HG03558 (cell line): ENCODE measurements at regions not wholly inside any gene's neighbourhood (a gene's known extent, or its start where the extent isn't known, plus 50 kb on each side); places are given as distances from the start of the nearest gene placed in this dataset.
"Not testable (repeated sequence)": the region's sequence is repeated elsewhere in the genome, so short reads cannot be mapped to it uniquely, and the experiment has no call there.

Experiments used
- ATAC-seq: cut with Tn5 transposase; IDR thresholded peaks from one replicate; pipeline ENCODE4 v1.9.1; 2021; ENCODE audit warnings: moderate number of reproducible peaks; ENCODE audit not compliant: unreplicated experiment; ENCODE audit errors: extremely low read depth

DNA sequence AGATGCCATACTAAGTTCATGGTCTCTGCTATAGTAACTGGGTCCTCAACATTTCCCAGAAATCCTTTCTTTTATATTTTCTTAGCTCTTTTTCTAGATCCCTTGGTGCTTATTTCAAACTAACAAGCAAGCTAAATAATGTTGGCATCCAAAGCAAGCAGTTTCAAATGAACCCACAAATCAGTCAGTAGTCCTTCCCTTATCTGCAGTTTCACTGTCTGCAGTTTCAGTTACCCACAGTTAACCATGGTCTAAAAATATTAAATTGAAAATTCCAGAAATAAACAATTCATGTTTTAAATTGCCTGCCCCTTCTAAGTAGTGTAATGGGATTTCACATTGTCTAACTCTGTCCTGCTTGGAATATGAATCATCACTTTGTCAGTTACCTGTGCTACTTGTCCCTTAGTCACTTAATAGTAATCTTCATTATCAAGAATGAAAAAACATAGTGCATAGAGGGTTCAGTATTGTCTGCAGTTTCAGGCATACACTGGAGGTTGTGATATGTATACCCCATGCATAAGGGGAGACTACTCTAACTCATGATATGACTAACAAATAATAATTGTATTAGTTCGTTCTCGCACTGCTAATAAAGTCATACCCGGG is 633.7 kb downstream of the MECOM start:
- no peak for ATAC-seq

DNA sequence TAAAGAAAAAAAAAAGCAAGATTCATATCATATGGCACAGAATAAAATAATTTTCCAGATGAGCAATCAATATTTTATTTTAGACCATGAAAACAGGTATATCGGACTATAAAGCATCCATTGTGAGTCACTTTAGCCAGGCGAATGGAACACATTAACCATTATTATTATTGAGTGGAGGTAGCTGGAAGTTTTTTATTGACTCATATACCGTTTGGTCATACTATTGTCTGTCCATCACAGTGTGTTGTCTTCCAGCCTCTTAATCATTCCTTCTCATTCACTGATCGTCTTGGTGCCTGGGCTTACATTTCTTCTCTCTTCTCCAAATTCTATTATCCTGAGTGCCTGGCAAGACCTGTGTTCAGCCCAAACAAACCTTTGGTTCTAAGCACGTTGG is 634.8 kb downstream of the MECOM start:
- no peak for ATAC-seq

DNA sequence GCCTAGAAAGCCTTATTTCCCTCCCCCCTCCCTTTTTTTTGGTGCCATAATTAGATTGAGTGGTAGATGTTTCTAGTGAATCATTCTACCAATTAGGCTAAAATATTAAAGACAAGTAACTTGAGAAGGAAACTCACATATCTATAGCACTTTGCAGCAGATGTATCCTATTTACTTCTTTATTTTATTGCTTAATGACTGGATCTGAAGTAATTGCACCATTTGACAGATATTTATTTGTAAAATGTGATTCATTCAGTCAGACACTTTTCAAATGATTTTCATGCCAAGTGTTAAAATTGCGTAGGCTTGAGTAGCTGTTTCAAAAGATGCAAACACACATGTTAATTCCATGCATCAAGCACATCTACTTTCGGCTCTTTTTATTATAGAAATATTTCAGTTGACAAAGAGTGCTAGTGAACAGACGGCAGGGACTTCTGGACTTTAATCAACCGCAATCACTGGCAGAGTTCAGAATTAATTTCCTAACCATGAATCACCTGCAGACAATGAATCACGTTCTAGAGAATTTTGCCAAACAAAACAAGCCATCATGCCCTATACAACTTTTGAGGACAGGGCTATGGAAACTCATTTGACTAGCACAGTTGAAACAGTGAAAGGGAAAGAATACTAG is 636.8 kb downstream of the MECOM start:
- no peak for ATAC-seq

DNA sequence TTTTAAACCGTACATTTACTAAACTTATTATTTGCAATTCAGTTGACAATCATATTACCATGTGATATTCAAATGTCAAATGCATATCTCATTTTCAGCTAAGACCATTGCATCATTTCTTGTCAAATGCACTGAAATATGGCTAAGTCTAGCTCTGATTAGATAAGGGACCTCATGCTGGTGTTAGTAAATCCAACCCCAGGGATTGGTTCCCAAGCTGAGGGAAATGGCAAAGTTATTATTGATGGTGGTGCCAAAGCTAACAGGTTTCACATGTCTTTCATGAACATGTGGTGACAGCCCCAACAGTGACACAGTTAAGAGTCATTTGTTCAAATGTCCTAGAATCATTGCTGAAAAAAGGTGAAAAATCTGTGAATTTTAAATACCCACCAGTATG is 641.1 kb downstream of the MECOM start:
- no peak for ATAC-seq

DNA sequence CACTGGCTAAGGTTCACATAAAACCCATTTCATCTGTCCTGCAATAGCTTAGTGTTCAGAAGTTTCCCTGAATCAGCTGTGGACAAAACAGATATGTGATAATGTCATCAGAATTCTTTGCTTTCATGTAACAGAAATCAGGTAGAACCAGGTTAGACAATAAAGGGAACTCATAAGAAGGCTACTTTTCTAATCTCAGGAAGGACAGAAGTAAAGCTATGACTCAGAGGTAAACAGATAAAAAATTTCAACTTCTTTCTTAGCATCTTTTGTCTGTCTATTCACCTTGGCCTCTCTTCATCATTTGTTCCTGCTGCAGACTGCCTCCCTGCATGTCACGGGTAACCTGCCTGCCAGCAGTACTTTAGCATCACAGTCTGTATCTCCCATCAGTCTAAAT is 643.1 kb downstream of the MECOM start:
- no peak for ATAC-seq

DNA sequence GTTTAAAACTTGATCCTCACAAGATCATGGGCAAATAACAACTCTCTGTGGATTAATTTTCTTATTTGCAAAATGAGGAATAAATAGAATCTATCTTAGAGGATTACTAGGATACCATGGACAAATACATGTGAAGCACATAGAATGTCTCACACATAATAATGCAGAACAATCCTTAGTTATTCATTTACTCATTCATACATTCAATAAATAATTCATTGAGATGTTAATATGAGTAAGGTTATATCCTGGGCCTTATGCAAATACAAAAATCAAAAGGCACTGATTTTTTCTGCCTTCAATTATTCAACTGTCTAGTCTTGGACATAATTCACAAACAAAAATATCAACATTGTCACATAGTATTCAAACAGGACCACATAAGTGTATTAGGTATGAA is 654.1 kb downstream of the MECOM start:
- ATAC-seq = no peak

DNA sequence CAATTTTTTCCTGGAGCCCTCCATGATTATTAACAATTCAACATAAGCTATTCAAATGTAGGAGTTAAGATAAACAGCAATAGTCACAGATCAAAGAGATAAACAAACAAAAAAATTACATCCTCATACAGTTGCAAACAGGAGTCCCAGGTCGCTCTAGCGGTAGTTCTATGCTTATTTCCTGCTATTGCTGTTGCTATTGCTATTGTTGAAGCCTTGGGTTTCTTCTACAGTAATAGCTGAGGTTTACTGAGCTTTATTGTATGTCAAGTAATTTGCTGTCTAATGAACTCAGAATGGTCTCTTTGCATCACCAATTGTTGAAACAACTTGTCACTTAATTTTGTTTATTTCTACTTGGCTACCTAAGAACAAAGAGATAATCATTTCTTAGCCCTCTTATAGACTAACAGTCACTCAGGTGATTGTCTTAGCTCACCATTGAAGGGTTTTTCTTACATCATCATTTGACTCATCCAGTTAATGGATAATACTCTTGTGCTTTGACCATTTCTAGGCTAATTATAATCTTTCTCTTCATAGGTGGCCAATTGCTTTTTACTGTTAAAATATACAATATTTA is 654.6 kb downstream of the MECOM start:
- ATAC-seq = no peak

DNA sequence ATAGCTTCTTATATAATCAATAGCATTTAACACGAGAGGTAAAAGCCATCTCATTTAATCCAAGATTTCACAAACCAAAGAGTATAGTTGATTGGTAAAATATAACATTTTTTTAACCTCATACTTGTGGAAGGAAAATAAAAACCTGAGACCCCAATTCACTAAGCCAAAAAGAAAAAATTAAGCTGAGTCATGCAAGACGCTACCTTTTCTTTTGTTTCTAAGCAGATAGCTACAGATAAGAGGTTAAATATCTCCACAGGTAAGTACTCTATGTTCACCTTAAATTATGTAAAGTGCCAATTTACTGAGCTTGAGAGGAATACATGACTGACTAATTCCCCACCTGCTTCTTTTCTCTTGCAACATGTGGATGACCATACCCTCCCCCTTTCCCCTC is 656.4 kb downstream of the MECOM start:
- ATAC-seq = no peak

DNA sequence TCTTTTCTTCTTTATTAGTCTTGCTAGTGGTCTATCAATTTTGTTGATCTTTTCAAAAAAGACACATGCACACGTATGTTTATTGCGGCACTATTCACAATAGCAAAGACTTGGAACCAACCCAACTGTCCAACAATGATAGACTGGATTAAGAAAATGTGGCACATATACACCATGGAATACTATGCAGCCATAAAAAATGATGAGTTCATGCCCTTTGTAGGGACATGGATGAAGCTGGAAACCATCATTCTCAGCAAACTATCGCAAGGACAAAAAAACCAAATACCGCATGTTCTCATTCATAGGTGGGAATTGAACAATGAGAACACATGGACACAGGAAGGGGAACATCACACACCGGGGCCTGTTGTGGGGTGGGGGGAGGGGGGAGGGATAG is 657.1 kb downstream of the MECOM start:
- ATAC-seq = not testable (repeated sequence)

DNA sequence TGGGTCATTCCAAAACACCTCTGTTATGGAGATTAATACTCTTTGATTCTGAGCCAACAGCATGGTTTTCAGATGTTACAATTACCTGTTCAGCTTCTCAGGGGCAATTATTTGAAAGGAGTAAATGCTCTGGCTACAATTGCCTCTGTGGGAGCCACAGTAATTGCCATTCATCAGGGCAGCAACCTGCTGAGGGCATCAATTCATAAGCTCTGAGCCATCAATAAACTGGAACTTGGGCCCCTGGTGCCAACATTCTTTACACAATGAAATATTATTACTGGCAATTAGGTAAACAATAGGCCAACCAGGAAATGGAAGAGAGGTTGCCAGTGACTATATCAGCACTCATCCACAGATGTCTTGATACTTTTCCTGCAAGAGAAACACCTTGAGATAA is 660.8 kb downstream of the MECOM start:
- ATAC-seq = no peak

DNA sequence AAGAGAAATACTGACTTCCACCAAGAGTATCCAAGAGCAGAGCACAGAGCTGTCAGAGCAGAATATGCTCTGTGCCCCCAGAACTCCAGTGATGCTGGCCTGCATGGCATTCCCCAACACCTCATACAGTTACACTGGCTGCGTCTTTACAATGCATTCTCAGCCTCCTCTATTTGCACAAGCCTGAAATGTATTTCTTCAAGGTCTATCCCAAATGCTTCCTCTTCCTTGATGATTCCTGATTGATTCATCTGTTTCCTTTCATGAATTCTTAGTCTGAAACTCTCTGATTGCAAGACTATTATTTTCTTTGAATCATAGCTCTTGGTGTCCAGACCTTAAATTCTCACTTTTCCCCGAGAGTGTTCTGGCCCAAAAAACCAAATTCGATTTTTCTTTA is 664.7 kb downstream of the MECOM start:
- no peak for ATAC-seq

DNA sequence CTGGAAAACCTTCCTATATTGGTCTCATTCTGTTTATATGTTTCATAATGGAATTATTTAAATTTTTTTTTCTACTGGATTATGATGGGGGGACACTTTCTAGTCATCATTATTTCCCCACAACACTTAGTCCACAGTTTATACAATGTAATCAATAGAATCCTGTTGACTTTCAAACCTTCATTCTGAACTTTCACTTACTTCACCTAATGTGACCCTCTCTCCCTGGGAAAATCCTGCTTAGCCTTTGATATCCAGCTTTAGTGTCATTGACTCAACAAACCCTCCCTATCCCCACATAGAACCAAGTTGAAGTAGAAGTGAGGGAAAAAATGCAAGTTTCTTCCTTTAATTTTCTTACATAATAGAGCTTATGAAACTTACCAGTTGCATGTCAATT is 666.0 kb downstream of the MECOM start:
- ATAC-seq = no peak

DNA sequence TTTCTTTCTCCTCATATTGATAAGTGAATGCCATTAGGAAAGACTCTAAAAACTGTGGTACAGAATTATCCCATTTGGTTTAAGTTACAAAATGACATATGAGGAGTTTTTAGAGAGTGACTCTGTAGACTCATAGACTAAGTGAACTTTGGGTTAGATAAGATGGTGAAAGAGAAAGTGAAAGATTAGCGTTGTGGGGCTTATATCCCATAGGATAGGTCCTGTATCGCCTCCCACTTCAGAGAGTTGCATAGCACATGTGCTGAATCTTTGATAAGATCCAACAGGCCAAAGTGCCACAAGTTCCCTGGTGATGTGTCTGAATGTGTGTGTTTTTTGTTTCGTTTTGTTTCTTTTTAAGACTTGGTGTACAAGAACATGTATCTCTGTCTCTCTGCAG is 666.9 kb downstream of the MECOM start:
- ATAC-seq = no peak

DNA sequence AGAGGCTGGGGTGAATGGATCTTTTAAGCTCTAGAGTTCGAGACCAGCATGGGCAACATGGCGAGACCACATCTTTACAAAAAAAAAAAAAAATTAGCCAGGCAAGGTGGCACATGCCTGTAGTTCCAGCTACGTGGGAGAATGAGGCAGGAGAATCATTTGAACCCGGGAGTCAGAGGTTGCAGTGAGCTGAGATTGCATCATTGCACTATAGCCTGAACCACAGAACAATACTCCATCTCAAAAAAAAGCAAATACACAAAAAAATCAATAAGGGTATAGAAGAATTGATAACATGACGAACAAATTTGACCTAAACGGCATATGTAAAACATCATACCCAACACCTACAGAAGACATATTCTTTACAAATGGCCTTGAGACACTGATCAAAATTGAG is 668.4 kb downstream of the MECOM start:
- no peak for ATAC-seq

DNA sequence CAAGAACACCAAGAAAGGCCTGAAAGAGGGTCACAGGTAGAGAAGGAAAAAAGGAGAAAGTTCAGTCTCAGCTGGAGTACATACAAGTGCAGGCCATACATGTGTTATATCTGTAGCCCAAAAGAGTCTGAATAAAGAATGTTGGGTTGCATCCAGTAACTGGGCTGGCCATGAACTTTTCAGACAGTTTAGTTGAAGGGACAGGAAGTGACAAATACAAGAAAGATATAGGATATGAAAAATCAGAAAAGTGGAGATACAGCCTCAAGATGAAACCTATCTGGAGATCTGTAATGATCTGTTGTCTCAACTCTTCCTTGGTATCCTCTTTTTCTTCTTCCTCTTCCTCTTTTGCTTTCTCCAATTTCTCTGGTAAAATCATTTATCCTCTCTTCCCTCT is 671.7 kb downstream of the MECOM start:
- ATAC-seq = no peak

DNA sequence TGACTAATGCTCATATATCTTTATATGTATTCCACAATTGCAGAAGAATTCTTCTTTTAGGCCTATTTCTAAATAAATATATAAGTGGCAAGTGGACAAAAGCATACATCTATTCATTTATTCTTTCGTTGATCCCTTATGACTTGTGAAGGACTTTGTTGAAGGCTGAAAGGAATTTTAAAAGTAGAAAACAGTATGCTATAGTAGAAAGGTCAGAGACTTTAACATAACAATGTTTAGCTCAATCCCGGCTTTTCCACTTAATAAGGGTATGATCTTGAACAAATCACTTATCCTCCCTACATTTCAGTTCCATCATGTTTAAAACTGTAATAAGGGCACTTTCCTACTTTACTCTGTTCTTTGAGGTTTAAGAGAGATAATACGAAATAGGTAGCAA is 672.9 kb downstream of the MECOM start:
- no peak for ATAC-seq

DNA sequence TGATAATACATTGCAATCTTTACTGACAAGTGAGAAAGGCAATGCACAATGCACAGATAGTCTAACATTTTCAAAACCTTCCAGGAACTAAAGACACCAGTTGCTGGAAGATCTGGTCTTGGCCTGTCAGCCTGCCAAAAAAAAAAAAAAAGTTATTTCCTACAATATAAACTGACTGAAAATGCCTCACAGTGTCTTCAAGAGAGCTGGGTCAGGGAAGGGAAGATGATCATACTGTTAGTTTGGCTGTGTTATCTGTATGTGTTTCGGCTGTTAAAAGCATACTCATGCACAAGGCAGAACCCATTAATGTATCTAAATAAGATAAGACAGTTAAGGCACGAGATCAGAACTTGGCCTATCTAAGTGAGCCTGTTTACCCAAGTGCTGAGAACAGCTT is 673.4 kb downstream of the MECOM start:
- ATAC-seq = no peak

DNA sequence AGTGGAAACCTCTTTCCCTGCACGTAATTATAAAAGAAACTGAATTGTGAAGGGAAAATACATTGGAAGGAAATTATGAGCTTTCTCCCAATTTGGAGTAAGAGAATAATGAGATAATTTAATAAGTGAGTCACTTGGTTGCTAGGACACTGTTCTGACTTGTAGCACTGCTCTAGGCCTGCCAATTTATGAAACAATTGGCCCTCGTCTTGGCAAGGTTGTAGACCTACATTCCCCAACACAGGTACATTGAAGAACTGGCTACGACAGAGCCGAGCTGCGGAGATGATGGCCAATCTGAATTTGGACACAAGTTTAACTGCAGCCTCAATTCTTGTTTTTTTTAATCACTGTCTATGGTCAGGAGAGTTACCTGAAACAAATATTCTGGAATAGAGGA is 674.1 kb downstream of the MECOM start:
- no peak for ATAC-seq

DNA sequence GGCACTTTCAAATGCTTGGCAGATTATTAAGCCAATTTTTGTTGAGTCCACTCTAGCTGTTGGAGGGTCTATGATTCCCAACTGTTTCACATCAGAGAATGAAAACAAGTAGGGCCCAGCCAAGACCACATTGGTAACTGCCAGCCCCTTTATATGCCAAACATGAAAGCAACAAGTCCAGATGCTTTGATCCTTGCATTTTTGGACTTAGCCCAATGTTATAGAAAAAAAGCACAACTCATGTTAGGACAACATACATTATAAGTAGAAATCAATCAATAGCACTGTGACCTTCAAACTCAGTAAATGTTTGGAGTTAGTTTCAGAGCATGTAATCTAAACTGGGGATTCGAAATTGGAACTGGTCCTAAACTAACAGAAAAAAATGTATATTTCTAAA is 674.7 kb downstream of the MECOM start:
- ATAC-seq = no peak

DNA sequence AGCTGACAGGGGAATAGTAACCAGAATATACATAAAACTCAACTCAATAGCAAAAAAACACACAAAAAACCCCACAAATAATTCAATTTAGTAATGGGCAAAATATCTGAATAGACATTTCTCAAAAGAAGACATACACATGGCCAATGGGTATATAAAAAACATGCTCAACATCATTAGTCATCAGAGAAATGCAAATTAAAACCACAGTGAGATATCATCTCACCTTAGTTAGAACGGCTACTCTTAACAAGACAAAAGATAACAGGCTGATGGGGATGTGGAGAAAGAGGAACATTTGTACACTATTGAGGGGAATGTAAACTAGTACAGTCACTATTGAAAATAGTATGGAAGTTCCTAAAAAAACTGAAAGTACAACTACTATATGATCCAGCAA is 678.6 kb downstream of the MECOM start:
- no peak for ATAC-seq

DNA sequence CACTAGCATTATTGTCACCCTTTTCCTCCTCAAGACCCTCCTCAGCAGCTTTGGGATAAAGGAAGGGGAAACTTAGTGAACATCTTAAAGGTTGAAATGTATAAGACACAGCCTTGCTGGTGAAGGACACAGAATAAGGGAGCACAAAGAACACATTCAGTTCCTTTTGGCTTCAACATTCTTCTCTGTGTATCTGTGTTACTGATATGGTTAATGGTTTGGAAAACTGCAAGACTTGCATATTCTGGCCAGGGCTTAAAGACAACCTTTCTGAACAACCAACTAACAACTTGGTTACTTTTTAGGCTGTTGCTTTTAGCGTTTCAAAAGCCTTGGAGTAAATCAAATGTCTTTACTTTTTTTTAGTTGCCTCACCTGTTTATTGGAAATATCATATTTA is 680.5 kb downstream of the MECOM start:
- ATAC-seq = no peak

DNA sequence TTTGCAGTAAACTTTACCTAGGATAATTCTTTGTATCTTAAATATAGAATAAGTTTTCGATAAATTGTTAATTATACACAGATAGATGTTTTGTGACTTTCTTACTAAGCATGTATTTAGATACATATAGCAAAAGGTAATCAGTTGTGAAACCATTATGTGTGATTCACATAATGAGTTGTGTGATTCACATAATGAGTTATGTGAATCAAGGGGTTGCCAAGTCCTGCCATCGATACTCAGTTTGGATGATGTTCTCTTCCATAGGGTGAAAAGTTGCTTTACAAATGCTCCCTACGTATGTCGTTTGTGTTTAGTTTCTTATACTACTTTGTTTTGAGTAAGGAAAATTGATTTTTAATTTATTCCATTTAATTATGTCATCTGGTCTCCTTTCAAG is 682.1 kb downstream of the MECOM start:
- ATAC-seq = no peak
